IPS DF 19.7 (cell line): ENCODE measurements at regions not wholly inside any gene's neighbourhood (a gene's known extent, or its start where the extent isn't known, plus 50 kb on each side); places are given as distances from the start of the nearest gene placed in this dataset.
"Not testable (repeated sequence)": the region's sequence is repeated elsewhere in the genome, so short reads cannot be mapped to it uniquely, and the experiment has no call there.

Experiments used
- DNase-seq: peaks from one replicate; pipeline ENCODE4 v3.0.0-alpha.2; 2013; ENCODE audit warnings: low read depth, low spot score

- no peak for DNase-seq
Observed at GRCh38 chr2:186181625-186182024, 304.4 kb upstream of the ZC3H15 start.

DNA sequence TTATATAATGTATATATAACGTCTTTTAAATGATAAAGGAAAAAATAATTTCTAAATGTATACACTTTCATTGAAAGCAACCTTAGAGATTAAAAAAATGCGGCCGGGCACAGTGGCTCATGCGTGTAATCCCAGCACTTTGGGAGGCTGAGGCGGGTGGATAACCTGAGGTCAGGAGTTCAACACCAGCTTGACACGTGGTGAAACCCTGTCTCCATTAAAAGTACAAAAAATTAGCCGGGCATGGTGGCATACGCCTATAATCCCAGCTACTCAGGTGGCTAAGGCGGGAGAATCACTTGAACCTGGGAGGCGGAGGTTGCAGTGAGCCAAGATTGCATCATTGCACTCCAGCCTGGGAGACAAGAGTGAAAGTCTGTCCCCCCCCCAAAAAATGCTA lies 303.7 kb upstream of the ZC3H15 start:
- not testable (repeated sequence) for DNase-seq

- no peak for DNase-seq
Observed at GRCh38 chr2:186183406-186183805, 302.7 kb upstream of the ZC3H15 start.

DNA sequence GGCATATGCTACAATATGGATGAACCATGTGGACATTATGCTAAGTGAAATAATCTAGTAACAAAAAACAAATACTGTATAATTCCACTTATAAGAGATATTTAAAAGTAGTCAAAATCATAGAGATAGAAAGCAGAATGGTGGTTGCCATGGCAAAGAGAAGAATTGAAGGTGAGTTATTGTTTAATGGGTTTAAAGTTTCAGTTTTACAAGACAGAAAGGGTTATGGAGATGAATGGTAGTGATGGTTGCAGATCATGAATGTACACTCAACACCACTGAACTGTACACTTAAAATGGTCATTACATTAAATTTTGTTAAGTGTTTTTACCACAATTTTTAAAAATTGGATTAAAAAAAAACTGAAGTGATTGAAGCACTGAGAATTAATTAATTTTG lies 298.2 kb upstream of the ZC3H15 start:
- DNase-seq, result no peak

- DNase-seq, result no peak
Observed at GRCh38 chr2:186189816-186190215, 296.2 kb upstream of the ZC3H15 start.

DNA sequence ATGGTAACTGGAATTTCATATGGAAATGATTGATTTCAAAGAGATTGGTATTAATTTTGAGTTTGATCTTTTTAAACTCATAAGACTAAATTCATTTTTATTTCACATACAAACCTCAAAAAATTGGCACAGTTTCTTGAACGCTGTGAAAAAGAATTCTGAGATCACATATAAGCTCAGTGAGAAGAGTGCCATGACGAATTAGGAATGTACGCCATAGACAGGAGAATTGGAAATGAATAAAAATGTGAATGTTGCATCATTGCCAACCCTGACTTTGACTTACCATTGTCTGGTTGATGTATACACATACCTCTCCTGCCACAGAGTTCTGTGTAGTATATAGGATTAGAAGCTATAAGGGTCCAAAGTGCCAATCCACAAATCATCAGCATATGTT lies 290.4 kb upstream of the ZC3H15 start:
- DNase-seq, result no peak

DNA sequence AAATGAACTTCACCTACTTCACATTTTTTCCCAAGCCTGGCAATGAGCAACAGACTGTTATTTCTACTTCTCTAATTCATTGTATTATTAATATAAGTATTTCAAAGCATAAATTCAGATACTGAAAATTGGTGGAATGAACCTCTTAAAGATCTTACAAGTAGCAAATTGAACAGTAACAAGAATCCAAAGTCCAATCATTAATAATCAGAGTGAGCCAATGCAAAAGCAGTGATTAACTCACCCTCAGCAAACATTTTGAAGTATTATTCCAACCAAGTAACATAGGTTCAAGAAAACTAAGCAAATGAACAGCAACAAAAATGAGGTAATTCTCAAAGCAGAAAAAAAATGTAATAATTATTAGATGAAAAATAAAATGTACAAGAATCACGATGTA lies 288.1 kb upstream of the ZC3H15 start:
- no peak for DNase-seq

DNA sequence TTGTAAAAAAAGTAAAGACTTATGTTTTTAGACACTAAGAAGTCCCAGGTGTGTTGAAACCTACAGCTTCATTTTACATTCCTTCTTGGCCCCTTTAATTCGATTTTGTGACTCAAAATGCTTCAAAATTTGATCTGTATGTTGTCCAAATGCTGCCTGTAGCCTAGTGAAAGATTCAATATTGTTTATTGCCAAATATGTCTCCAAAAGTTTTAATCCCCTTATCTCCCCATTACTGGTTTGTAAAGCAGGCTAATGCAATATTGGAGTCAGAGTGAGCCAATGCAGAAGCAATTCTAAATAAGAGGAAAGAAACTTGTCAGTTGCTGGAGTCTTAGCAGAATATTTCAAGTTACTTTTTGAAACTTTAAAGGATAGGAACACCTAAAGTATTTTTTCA lies 287.0 kb upstream of the ZC3H15 start:
- no peak for DNase-seq

DNA sequence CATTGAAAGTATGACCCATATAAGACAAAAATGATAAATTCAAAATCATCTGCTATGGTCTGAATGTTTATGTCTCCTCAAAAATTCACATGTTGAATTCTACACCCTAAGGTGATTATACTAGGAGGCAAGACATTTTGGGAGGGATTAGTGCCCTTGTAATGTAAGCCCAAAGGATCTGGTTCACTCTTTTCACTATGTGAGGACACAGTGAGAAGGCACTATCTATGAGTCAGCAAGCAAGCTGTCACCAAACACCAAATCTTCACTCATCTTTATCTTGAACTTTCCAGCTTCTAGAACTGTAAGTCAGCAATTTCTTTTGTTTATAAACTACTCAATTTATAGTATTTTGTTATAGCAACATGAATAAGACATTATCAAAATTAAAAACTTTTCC lies 284.7 kb upstream of the ZC3H15 start:
- DNase-seq, result no peak

GRCh38 chr2:186205254-186205911 lies 280.7 kb upstream of the ZC3H15 start:
- DNase-seq, result no peak

- DNase-seq, result no peak
Observed at GRCh38 chr2:186209532-186209931, 276.5 kb upstream of the ZC3H15 start.

GRCh38 chr2:186220409-186220808 lies 265.7 kb upstream of the ZC3H15 start:
- no peak for DNase-seq

- no peak for DNase-seq
Observed at GRCh38 chr2:186229265-186229664, 256.8 kb upstream of the ZC3H15 start.

GRCh38 chr2:186241874-186242273 lies 244.2 kb upstream of the ZC3H15 start:
- no peak for DNase-seq

GRCh38 chr2:186254759-186255158 lies 231.3 kb upstream of the ZC3H15 start:
- DNase-seq, result no peak

DNA sequence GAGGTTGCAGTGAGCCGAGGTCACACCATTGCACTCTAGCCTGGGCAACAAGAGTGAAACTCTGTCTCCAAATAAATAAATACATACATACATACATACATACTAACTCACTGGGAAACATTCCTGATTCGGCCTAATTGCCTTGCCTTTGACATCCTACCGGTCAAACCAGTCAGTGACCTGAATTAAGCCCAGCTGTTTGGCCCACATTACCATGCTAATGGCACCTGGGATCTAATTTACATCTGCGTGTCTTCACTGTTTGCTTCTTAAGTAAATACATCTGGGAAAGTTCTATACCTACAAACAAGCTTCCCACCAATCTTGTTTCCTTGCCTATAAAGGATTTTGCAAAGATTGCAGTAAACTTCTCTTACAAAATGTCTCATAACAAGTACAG lies 230.2 kb upstream of the ZC3H15 start:
- DNase-seq, result peak; percentile 78

- DNase-seq, result no peak
Observed at GRCh38 chr2:186256540-186256939, 229.5 kb upstream of the ZC3H15 start.

DNA sequence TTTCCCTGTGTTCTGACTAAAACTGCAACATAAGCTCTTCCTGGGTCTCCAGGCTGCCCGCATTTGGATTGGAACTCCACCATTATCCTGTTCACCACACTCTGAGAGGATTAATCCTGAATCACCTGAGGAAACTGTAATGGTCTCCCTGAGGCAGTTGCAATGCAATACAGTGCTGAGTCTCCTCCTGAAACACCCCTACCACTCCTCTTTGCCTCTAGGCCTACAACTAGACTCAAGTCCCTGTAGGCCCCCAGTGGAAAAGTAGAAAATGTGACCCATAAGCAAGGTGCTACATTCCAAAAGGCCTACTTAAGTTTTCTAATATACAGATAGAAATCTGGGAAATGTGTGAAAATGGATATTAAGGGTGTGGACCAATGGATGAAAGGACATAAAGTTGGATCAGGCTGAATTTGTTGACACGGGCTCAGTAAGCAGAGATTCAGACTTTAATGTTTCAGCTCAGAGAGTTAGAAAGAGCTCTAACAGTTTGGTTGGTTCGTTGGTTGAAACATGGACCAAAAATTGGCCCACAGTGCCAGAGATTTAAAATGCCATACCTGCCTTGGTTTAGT lies 222.3 kb upstream of the ZC3H15 start:
- no peak for DNase-seq

DNA sequence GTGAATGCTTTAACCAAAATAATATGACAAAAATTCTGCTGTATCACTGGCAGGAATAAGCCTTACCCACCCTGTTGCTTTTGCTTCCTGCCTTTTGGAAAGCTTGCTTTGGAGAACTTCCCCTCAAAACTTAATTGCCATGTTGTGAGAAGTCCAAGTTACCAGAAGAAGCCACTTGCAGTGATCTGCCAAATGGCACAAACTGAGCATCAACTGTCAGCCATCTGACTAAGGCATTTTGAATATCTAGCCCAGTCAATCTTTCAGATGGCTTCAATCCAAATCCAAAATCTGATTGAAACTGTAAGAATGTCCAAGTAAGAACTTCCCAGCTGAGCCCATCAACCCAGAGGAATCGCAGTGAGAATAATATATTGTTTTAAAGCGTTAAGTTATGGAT lies 216.5 kb upstream of the ZC3H15 start:
- no peak for DNase-seq

DNA sequence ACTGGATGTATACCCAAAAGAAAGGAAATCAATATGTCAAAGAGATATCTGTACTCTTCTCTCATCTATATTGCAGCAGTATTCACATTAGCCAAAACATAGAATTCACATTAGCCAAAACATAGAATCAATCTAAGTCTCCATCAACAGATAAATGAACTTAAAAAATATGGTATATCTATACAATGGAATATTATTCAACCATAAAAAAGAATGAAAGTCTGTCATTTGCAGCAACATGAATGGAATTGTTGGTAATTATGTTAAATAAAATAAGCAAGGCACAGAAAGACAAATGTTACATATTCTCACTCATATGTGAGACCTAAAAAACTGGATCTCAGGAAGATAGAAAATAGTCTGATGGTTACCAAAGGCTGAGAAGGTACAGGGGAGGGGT lies 212.1 kb upstream of the ZC3H15 start:
- DNase-seq, result no peak

GRCh38 chr2:186274936-186275575 lies 211.0 kb upstream of the ZC3H15 start:
- no peak for DNase-seq

GRCh38 chr2:186276909-186277308 lies 209.2 kb upstream of the ZC3H15 start:
- DNase-seq, result no peak

DNA sequence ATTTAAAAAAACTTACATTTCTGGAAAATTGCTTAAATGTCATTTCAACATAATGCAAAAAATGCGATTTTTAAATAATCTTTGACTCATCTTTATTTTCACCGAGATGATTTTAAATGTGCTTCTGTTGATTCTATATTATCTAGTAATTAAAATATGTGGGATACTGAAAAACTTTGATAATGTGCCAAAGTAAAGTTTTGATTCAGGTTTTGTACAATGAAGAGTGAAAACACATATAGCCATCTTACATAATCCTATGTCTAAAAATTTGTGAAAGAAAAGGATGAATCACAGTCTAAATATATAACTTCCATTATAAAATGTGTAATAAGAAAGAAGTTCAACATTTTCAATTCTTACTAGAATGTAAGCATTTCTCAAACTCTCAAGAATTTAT lies 204.3 kb upstream of the ZC3H15 start:
- no peak for DNase-seq
